ENCODE measurements at regions not wholly inside any gene's neighbourhood (a gene's known extent, or its start where the extent isn't known, plus 50 kb on each side); places are given as distances from the start of the nearest gene placed in this dataset.

GRCh38 chr5:26812714-26813113, 225.7 kb downstream of the CDH9 start:
- no peaks in the 10 kb centered on the region for H3K4me1 ChIP-seq (ENCODE audit: control insufficient read depth in 2 of 2, insufficient read depth in 2 of 2, low read length in 2 of 2)
- H3K27ac Mint-ChIP-seq = no peak overlapping the region
- no peaks in the 10 kb centered on the region for H3K27me3 Mint-ChIP-seq
- ATAC-seq (ENCODE audit: low read depth) = no peak
- no peaks in the 10 kb centered on the region for H3K36me3 ChIP-seq (replicated peaks in 1 of 2; ENCODE audit: control extremely low read depth in 1 of 2, control insufficient read depth in 1 of 2, extremely low read depth in 1 of 2, insufficient read depth in 2 of 2, low read length in 1 of 2)
- no peak for DNase-seq
- TF ChIP-seq CTCF (IDR thresholded peaks at IDR 0.05) = no peak
- TF ChIP-seq EZH2 (IDR thresholded peaks at IDR 0.05; ENCODE audit: borderline replicate concordance, insufficient read depth, low read depth, low read length, poor library complexity, severe bottlenecking) = no peak
- H3K9me3 Mint-ChIP-seq (ENCODE audit: insufficient read depth) = peaks cover 7% of the 10 kb centered on the region
- H2AFZ ChIP-seq (ENCODE audit: insufficient read depth, low read depth, low read length, poor library complexity, severe bottlenecking) = no peak overlapping the region
- H3K27ac ChIP-seq (ENCODE audit: low read length in 2 of 2) = no peak overlapping the region
- WGBS (ENCODE audit: insufficient coverage) = 96% methylated on average over 5 of the region's 6 CpGs
- intact Hi-C loops (cut with micrococcal nuclease) = no loop called here
- no peaks in the 10 kb centered on the region for H4K20me1 ChIP-seq (ENCODE audit: control insufficient read depth, insufficient read depth, low read length, poor library complexity, severe bottlenecking)
- peaks cover 0 to 20% (median 10%) of the 10 kb centered on the region in 3 donors for H3K9me3 ChIP-seq (ENCODE audit: control extremely low read depth in 1 of 3, control insufficient read depth in 2 of 3, insufficient read depth in 1 of 3, low read length in 2 of 3)
- H3K79me2 ChIP-seq (ENCODE audit: control insufficient read depth, insufficient read depth, low read length) = no peaks in the 10 kb centered on the region
- no peak overlapping the region for H3K4me3 Mint-ChIP-seq
- H3K9ac ChIP-seq (ENCODE audit: low read length) = no peak overlapping the region
- H3K4me1 Mint-ChIP-seq = no peaks in the 10 kb centered on the region
- no peak overlapping the region for H3K4me2 ChIP-seq (replicated peaks; ENCODE audit: low read depth, low read length, poor library complexity, severe bottlenecking)
- no peaks in the 10 kb centered on the region for H3K27me3 ChIP-seq (replicated peaks in 1 of 4; ENCODE audit: control extremely low read depth in 1 of 4, control insufficient read depth in 3 of 4, insufficient read depth in 4 of 4, low read length in 3 of 4)
- no peak overlapping the region for H3K4me3 ChIP-seq (ENCODE audit: control extremely low read depth in 1 of 5, extremely low read depth in 1 of 5, insufficient read depth in 1 of 5, low read depth in 2 of 5, low read length in 4 of 5)
- ChIA-PET CTCF (no interaction called here), POLR2A (no interaction called here)

- POLR2A ChIA-PET = no interaction called here
- CTCF ChIA-PET = no interaction called here
- no peaks in the 10 kb centered on the region for H3K4me1 ChIP-seq (ENCODE audit: control insufficient read depth in 2 of 2, insufficient read depth in 2 of 2, low read length in 2 of 2)
- H3K27me3 ChIP-seq (replicated peaks in 1 of 4; ENCODE audit: control extremely low read depth in 1 of 4, control insufficient read depth in 3 of 4, insufficient read depth in 4 of 4, low read length in 3 of 4) = no peaks in the 10 kb centered on the region
- H3K79me2 ChIP-seq (ENCODE audit: control insufficient read depth, insufficient read depth, low read length) = no peaks in the 10 kb centered on the region
- Mint-ChIP-seq H3K27ac (no peak overlapping the region), H3K4me3 (no peak overlapping the region), H3K27me3 (no peaks in the 10 kb centered on the region), H3K4me1 (no peaks in the 10 kb centered on the region), H3K9me3 (ENCODE audit: insufficient read depth) (peaks cover 5% of the 10 kb centered on the region)
- no peak for TF ChIP-seq CTCF (IDR thresholded peaks at IDR 0.05)
- no peak for TF ChIP-seq EZH2 (IDR thresholded peaks at IDR 0.05; ENCODE audit: borderline replicate concordance, insufficient read depth, low read depth, low read length, poor library complexity, severe bottlenecking)
- no peak overlapping the region for H3K27ac ChIP-seq (ENCODE audit: low read length in 2 of 2)
- H3K4me2 ChIP-seq (replicated peaks; ENCODE audit: low read depth, low read length, poor library complexity, severe bottlenecking) = no peak overlapping the region
- H4K20me1 ChIP-seq (ENCODE audit: control insufficient read depth, insufficient read depth, low read length, poor library complexity, severe bottlenecking) = no peaks in the 10 kb centered on the region
- H3K4me3 ChIP-seq (ENCODE audit: control extremely low read depth in 1 of 5, extremely low read depth in 1 of 5, insufficient read depth in 1 of 5, low read depth in 2 of 5, low read length in 4 of 5) = no peak overlapping the region
- ATAC-seq (ENCODE audit: low read depth) (no peak), DNase-seq (no peak)
- H3K9ac ChIP-seq (ENCODE audit: low read length) = no peak overlapping the region
- WGBS (ENCODE audit: insufficient coverage) = 95% methylated on average over 15 of the region's 16 CpGs
- intact Hi-C loops (cut with micrococcal nuclease) = no loop called here
- H3K36me3 ChIP-seq (replicated peaks in 1 of 2; ENCODE audit: control extremely low read depth in 1 of 2, control insufficient read depth in 1 of 2, extremely low read depth in 1 of 2, insufficient read depth in 2 of 2, low read length in 1 of 2) = no peaks in the 10 kb centered on the region
- H3K9me3 ChIP-seq (ENCODE audit: control extremely low read depth in 1 of 3, control insufficient read depth in 2 of 3, insufficient read depth in 1 of 3, low read length in 2 of 3) = peaks cover 0 to 18% (median 4%) of the 10 kb centered on the region in 3 donors
- H2AFZ ChIP-seq (ENCODE audit: insufficient read depth, low read depth, low read length, poor library complexity, severe bottlenecking) = no peak overlapping the region
Measured at GRCh38 chr5:26807231-26808199, 230.9 kb downstream of the CDH9 start.

Data from B cell (primary cell).